ENCODE measurements at regions not wholly inside any gene's neighbourhood (a gene's known extent, or its start where the extent isn't known, plus 50 kb on each side); places are given as distances from the start of the nearest gene placed in this dataset.

DNA sequence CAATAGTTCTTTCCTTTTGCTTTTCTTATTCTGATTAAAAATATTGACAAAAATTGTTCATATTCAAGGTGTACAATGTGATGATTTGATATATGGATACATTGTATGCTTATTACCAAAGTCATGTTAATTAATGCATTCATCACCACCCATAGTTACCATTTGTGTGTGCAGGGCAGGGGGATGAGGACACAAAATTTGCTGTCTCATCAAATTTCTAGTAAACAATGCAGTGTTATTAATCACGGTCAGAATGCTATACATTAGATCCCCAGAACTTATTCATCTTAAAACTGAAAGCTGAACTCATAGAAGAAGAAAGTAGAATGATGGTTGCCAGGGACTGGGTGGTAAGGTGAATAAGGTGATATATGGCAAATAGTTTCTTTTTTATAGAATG, 303.7 kb upstream of the SLC24A2 start:
- Mint-ChIP-seq H3K4me1 (no peaks in the 10 kb centered on the region), H3K4me3 (no peak overlapping the region), H3K27me3 (ENCODE audit: low read depth) (no peaks in the 10 kb centered on the region), H3K27ac (ENCODE audit: unreplicated experiment) (no peak overlapping the region), H3K9me3 (peaks cover 5% of the 10 kb centered on the region), H3K36me3 (ENCODE audit: low read depth) (no peaks in the 10 kb centered on the region)
- DNase-seq (ENCODE audit: low read depth, low spot score) = no peak
- TF ChIP-seq, protein P1, sequence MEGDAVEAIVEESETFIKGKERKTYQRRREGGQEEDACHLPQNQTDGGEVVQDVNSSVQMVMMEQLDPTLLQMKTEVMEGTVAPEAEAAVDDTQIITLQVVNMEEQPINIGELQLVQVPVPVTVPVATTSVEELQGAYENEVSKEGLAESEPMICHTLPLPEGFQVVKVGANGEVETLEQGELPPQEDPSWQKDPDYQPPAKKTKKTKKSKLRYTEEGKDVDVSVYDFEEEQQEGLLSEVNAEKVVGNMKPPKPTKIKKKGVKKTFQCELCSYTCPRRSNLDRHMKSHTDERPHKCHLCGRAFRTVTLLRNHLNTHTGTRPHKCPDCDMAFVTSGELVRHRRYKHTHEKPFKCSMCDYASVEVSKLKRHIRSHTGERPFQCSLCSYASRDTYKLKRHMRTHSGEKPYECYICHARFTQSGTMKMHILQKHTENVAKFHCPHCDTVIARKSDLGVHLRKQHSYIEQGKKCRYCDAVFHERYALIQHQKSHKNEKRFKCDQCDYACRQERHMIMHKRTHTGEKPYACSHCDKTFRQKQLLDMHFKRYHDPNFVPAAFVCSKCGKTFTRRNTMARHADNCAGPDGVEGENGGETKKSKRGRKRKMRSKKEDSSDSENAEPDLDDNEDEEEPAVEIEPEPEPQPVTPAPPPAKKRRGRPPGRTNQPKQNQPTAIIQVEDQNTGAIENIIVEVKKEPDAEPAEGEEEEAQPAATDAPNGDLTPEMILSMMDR (conservative IDR thresholded peaks at IDR 0.05) = no peak

DNA sequence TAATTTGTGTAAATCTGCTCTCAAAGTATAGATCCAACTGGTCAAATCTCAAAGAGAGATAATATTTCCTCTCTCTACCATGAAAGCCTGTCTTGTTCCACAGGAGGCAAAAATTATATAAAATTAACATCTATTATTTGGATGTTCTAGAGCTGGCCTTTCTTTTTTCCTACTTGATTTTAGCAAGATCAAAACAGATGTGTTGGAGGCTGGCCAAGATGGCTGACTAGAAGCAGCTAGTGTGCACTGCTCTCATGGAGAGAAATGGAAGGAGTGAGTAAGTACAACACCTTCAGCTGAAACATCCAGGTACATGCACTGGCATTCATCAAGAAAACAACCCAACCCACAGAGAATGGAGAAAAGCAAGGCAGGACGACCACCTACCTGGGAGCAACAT, 298.6 kb upstream of the SLC24A2 start:
- H3K9me3 Mint-ChIP-seq = peaks cover 4% of the 10 kb centered on the region
- TF ChIP-seq, protein P1 (conservative IDR thresholded peaks at IDR 0.05) = no peak
- no peak overlapping the region for H3K4me3 Mint-ChIP-seq

DNA sequence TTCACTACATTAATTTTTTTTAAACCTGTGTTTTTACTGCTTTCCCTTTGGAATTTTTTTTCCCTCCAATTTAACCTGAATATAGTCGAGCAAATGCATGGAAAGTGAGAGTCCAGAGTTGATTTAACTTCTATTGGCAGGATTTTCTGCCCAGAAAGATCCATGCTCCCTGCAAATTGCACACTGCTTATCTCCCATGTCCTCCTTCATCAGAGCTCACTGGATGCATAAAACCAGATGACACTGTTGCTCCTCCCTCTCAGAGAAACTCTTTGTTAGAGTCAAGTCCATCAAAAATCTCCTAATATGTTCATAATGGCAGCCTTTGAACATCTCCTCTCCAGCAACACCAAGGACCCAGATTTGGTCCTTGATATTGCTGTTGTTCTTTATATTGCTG, 297.0 kb upstream of the SLC24A2 start:
- H3K27me3 Mint-ChIP-seq (ENCODE audit: low read depth) = no peaks in the 10 kb centered on the region
- H3K27ac Mint-ChIP-seq (ENCODE audit: unreplicated experiment) = no peak overlapping the region
- TF ChIP-seq, protein P1 (conservative IDR thresholded peaks at IDR 0.05) = no peak
- no peaks in the 10 kb centered on the region for H3K9me3 Mint-ChIP-seq
- H3K4me3 Mint-ChIP-seq = no peak overlapping the region
- no peak for DNase-seq (ENCODE audit: low read depth, low spot score)
- no peaks in the 10 kb centered on the region for H3K36me3 Mint-ChIP-seq (ENCODE audit: low read depth)
- peaks cover 15% of the 10 kb centered on the region for H3K4me1 Mint-ChIP-seq

More for the DNA sequence above, 298.6 kb upstream of the SLC24A2 start:
- no peaks in the 10 kb centered on the region for H3K36me3 Mint-ChIP-seq (ENCODE audit: low read depth)
- no peaks in the 10 kb centered on the region for H3K27me3 Mint-ChIP-seq (ENCODE audit: low read depth)
- DNase-seq (ENCODE audit: low read depth, low spot score) = no peak
- peaks cover 15% of the 10 kb centered on the region for H3K4me1 Mint-ChIP-seq
- H3K27ac Mint-ChIP-seq (ENCODE audit: unreplicated experiment) = no peak overlapping the region

DNA sequence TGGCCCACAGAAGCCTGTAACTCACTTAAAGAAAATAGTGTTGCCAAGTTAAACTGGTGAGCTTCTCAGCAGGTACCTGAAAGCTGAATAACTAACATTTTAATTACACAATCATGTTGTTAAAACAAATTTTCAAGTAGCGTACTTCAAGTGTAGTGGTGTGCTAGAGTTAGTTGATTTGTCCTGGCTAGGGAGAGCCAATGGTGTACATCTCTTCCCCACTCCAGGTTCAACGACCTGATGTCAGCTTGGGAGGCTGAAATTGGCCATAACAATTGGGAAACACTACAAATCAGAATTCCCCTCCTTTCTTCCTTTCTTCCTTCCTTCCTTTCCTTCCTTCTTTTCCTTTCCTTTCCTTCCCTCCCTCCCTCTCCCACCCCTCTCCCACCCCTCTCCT, 295.3 kb upstream of the SLC24A2 start:
- no peaks in the 10 kb centered on the region for H3K27me3 Mint-ChIP-seq (ENCODE audit: low read depth)
- peaks cover 15% of the 10 kb centered on the region for H3K4me1 Mint-ChIP-seq
- no peak overlapping the region for H3K4me3 Mint-ChIP-seq
- no peaks in the 10 kb centered on the region for H3K36me3 Mint-ChIP-seq (ENCODE audit: low read depth)
- TF ChIP-seq, protein P1 (conservative IDR thresholded peaks at IDR 0.05) = no peak
- peaks cover 4% of the 10 kb centered on the region for H3K9me3 Mint-ChIP-seq
- no peak overlapping the region for H3K27ac Mint-ChIP-seq (ENCODE audit: unreplicated experiment)
- no peak for DNase-seq (ENCODE audit: low read depth, low spot score)

DNA sequence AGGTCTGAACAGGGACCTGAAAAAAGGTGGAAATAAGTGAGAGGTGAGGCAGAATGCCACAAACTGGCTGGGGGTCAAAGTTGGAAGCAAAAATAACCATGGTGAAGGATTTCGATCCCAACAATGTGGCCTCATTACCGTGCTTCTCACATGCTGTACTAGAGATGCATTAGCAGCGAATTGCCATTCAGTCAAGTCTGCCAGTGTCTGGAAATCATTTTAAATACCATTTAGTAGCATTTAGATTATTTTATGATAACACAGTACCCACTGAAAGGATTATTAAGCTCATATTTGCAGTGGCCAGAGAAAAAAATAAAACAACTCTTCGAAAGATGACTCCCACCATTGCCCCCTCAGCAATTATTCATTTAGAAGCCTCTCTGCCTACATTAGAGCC, 294.6 kb upstream of the SLC24A2 start:
- DNase-seq (ENCODE audit: low read depth, low spot score) = no peak
- H3K9me3 Mint-ChIP-seq = peaks cover 4% of the 10 kb centered on the region
- no peaks in the 10 kb centered on the region for H3K27me3 Mint-ChIP-seq (ENCODE audit: low read depth)
- H3K36me3 Mint-ChIP-seq (ENCODE audit: low read depth) = no peaks in the 10 kb centered on the region
- TF ChIP-seq, protein P1 (conservative IDR thresholded peaks at IDR 0.05) = no peak
- no peak overlapping the region for H3K4me3 Mint-ChIP-seq
- no peak overlapping the region for H3K27ac Mint-ChIP-seq (ENCODE audit: unreplicated experiment)
- H3K4me1 Mint-ChIP-seq = peaks cover 15% of the 10 kb centered on the region

DNA sequence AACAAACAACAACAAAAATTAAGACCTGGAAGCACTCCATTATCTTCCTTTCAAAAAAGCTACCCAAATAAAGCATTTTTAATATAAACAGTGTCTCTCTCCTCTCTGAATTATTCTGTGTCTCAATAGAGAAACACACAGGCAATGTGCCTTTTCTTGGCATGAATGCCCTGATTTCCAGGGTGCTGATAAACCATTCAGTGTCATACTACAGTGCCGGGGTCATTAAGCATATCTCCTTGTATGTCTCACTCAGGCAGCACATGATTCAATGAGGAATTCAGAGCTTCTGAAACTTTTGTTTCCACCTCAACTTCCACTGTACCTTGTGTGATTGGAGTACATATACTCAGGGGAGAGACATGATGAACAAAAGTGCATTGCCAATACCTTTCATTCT, 294.0 kb upstream of the SLC24A2 start:
- H3K4me3 Mint-ChIP-seq = no peak overlapping the region
- H3K4me1 Mint-ChIP-seq = peaks cover 15% of the 10 kb centered on the region
- TF ChIP-seq, protein P1 (conservative IDR thresholded peaks at IDR 0.05) = no peak
- H3K36me3 Mint-ChIP-seq (ENCODE audit: low read depth) = no peaks in the 10 kb centered on the region
- DNase-seq (ENCODE audit: low read depth, low spot score) = no peak
- H3K27ac Mint-ChIP-seq (ENCODE audit: unreplicated experiment) = no peak overlapping the region
- H3K27me3 Mint-ChIP-seq (ENCODE audit: low read depth) = no peaks in the 10 kb centered on the region
- peaks cover 4% of the 10 kb centered on the region for H3K9me3 Mint-ChIP-seq
